Epithelial cell of esophagus (primary cell): ENCODE measurements at regions not wholly inside any gene's neighbourhood (a gene's known extent, or its start where the extent isn't known, plus 50 kb on each side); places are given as distances from the start of the nearest gene placed in this dataset.

ENCODE experiments used
- DNase-seq: peaks from one replicate; pipeline ENCODE4 v3.0.0; 2010; ENCODE audit warnings: low read depth
- H3K4me3 ChIP-seq: 2 replicates; pipeline ENCODE4 v1.5.1; 2011; ENCODE audit warnings: mild to moderate bottlenecking, low read length, control low read depth
- CTCF ChIP-seq: IDR thresholded peaks from 2 replicates; pipeline ENCODE4 v1.5.1; 2011; ENCODE audit warnings: low read depth, mild to moderate bottlenecking, low read length, control low read depth, inconsistent platforms; ENCODE audit not compliant: insufficient read depth; ENCODE audit errors: missing control alignments

- DNase-seq = no peak
- H3K4me3 ChIP-seq = no peak overlapping the region
- TF ChIP-seq CTCF = no peak
Measured at GRCh38 chr4:38343608-38344007, 320.4 kb upstream of the KLF3 start.

- no peak for TF ChIP-seq CTCF
- H3K4me3 ChIP-seq = no peak overlapping the region
- no peak for DNase-seq
Measured at GRCh38 chr4:38344929-38345328, 319.1 kb upstream of the KLF3 start.

GRCh38 chr4:38347251-38347650, 316.7 kb upstream of the KLF3 start:
- DNase-seq = no peak
- H3K4me3 ChIP-seq = no peak overlapping the region
- TF ChIP-seq CTCF = no peak

GRCh38 chr4:38354421-38354820, 309.6 kb upstream of the KLF3 start:
- TF ChIP-seq CTCF = no peak
- no peak overlapping the region for H3K4me3 ChIP-seq
- no peak for DNase-seq

GRCh38 chr4:38354872-38355271, 309.1 kb upstream of the KLF3 start:
- TF ChIP-seq CTCF = no peak

GRCh38 chr4:38356686-38357085, 307.3 kb upstream of the KLF3 start:
- no peak for DNase-seq
- TF ChIP-seq CTCF = no peak
- H3K4me3 ChIP-seq = no peak overlapping the region

More at GRCh38 chr4:38354872-38355271, 309.1 kb upstream of the KLF3 start:
- H3K4me3 ChIP-seq = no peak overlapping the region
- DNase-seq = no peak

GRCh38 chr4:38357546-38357945, 306.5 kb upstream of the KLF3 start:
- DNase-seq = no peak
- no peak overlapping the region for H3K4me3 ChIP-seq
- TF ChIP-seq CTCF = no peak
